ENCODE measurements at regions not wholly inside any gene's neighbourhood (a gene's known extent, or its start where the extent isn't known, plus 50 kb on each side); places are given as distances from the start of the nearest gene placed in this dataset.

DNA sequence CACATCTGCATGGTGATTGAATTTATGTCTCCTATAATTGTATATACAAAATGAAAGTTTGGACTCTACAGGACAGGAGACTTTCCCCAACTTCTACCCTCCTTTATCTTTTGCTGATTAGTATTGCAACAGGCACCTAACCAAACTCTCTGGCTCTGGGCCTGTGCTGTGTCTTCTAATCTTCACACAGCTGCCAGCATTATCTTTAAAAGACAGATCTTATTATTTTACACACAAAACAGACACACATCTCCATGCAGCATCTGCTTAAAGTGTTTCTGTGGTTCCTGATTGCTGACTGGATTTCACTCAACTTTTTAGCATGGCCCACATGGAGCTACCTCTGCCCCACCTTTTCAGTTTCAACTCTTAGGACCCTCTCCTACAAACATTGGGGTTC is 154.9 kb upstream of the PELI2 start:
- no peak for TF ChIP-seq CTCF (IDR thresholded peaks at IDR 0.05; ENCODE audit: insufficient read depth, low read length, poor library complexity, severe bottlenecking)
- TF ChIP-seq EZH2phosphoT487 (conservative IDR thresholded peaks at IDR 0.05; ENCODE audit: low read length) = no peak
